GM19395 (cell line): ENCODE measurements at regions not wholly inside any gene's neighbourhood (a gene's known extent, or its start where the extent isn't known, plus 50 kb on each side); places are given as distances from the start of the nearest gene placed in this dataset.

Experiments
- ATAC-seq: cut with Tn5 transposase; IDR thresholded peaks from one replicate; pipeline ENCODE4 v1.9.1; 2021; ENCODE audit warnings: mild to moderate bottlenecking, moderate library complexity; ENCODE audit not compliant: unreplicated experiment

DNA sequence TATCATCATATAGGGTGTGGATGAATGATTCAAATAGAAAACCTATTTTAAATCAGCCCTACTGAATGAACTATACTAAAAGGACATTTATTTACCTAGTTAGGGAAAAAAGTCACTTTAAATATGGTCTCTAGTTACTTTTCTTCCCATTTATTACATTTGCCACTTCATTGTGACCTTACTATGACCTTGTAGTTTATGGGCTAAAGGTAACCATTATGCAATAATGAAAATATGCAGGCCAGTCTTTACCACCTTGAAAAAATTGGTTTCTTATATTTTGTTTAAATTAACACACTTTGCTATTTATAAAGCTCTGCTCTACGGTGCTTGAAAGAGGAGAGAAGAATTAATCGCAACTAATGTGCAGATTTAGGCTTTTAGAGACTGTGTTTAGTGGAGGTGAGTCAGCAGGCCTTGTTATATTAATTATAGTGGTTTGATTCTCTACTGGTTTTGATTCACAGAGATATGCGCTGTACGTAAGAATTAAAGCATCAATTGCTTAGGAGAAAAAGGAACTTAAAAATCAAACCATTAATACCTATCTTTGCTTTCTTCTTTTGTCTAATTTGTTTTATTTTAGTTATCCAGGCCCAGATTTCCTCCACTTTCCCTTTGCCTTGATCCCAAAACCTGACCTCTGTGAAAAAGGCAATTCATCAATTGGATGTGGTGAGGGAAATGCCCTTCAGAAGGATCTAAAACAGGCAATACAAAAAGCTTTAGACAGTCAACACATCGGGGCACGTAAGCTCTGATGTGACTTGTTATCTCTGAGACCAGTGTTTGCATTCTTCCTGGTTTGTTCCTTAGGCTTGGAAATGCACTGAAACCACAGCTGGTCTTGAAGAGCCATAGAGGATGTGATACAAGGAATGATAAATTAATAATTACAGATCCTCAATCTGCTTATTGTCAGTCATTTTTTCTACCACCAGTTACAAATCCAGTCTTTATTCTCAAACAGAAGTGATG lies 141.2 kb upstream of the HDAC9 start:
- ATAC-seq = no peak

DNA sequence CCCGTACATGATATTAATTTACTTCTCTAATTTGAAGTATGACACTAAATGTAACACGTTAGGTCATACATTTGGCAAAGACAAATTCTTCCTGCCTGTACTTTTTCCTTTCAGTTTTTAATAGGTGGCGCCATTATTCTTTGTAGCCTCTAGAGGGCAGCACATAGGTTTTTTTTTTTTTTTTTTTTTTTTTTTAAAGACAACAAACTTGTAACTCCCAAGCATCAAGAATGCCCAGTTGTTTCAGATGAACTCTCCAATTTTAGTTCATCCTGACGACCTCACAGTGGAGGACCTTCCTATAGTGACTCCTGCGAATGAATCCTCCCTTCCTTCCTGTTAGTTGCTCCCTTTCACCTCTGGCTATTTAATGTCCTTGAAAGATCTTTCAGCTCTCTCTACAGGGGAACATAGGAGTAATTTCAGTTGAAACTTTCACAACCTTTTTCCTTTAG lies 139.3 kb upstream of the HDAC9 start:
- peak; percentile 44 for ATAC-seq

DNA sequence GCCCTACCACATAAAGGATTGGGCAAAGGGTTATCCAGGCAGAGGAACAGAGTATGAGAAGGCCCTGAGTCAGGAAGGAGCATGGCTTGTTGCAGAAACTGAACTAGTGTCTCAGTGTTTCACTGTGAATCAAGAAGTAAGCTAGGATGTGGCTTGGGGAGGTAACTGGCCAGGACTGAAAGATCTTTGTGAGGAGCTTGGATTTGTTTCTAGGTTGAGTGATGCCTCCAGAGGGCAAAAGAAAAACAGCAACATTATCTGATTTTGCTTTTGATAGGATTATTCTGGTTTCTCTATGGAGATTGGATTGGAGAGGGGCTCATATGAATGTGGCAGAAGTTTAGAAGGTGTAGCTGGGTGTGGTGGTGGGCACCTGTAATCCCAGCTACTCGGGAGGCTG lies 137.9 kb upstream of the HDAC9 start:
- no peak for ATAC-seq

DNA sequence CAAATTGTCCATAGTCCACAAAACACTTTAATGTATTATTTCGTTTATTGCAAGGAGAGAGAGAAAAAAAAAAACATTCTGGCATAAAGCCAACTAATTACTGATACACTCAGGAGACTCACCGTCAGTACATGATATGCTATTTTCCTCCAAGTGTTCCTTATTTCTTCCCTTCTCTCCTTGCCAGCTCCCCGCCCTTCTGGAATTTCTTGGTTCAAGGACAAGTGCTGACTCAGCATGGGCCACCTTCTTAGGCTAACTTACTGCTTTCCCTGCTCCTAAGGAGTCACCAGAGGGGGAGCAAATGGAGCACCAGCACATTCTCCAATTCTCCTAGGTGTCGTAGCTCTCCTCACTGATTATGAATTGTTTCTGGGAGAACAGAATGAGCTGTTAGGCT lies 133.8 kb upstream of the HDAC9 start:
- ATAC-seq = no peak

DNA sequence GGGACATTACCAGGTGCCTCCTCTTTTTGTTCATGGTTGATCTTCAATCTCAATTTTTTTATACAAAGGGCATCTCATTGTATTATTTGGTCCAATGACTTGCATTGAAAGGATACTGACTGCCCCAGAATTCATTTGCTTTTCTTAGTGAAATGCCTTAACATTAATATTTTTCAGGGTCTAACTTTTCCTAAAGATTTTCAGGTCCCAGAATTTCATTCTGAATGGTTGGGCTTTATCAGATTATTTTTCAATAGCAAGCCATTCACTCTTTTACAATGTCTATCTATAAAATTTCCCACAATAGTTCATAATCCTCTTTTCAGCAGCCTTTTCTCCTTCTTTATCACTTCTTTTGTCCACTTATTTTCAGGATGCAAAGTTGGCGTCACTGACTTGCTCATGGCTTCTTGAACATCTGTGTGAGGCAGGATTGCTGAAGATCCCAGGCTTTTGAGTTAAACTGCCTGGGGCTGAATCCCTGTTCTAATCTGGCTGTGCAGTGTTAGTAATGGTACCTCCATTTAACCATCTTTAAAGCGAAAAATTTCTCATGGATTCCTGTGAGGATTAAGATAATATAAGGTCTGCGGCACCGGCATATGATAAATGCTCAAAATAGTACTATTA lies 131.7 kb upstream of the HDAC9 start:
- ATAC-seq = no peak

DNA sequence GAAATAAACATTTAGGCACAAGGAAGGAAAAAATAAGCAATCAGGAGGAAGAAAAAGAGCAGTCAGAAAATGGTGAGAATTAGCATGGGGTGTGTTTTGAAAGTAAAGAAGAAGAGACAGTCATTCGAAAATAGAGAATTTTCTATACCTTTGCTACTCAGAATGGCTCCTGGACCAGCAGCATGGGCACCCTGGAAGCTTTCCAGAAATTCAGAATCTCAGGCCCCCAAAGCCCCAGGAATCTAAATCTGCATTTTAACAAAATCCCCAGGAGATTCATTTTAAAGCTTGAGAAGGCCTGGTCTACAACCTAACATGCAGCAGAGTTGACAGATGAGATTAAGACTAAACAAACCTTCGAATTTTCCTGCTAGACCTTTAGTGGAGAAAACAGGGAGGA lies 131.2 kb upstream of the HDAC9 start:
- no peak for ATAC-seq

DNA sequence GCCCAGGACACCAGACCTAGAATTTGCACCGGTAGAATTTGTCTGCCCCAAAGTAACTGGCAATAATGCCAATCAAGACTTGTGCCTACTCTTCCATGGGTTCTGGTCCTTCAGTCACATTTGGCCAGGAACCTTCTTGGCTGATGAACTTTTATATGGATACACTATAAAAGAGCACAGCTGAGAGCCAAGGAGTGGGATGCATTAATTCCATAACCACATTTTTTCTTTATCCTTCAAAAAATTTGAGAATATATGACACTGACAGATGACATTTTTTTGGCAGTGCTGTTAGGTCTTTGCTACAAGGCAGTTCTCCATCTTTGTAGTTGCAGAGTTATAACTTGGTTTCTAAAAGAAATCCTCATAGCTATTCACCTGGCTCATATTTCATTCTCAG lies 129.2 kb upstream of the HDAC9 start:
- no peak for ATAC-seq

DNA sequence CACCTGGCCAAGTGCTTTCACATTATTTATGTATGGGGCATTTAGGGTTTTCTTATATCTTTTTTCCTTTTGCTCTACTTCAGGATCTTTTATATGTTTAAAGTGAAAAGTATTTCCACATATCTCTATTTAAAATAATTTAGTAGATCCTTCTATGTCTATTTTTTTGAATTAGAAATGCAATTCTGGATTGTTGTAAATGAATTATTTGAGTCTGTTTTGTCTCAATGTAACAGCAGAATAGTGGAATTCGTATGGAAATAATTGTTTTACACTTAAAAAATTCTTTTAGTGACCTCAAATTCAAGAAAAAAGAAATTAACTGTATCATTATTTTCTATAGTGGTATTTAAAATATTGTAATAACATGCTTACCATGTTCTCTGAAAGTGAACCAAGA lies 126.5 kb upstream of the HDAC9 start:
- no peak for ATAC-seq

DNA sequence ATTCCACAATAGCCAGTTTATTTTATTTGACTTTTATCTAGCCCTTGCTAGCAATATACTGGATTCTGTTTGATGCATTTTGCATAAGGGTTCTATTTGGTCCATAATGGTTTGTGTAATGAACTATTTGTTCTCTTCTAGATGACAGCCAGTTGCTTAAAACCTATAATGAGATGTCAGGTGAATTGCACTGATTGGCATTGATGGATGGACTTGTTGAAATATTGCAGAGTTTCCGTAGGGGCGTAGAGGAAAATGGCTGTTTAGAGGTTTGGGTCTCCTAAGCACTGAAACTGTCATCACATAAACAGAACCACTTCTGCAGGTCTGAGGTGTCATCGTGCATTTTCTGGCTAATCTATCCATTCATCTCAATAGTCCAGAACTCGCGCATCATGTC lies 124.9 kb upstream of the HDAC9 start:
- ATAC-seq = no peak

DNA sequence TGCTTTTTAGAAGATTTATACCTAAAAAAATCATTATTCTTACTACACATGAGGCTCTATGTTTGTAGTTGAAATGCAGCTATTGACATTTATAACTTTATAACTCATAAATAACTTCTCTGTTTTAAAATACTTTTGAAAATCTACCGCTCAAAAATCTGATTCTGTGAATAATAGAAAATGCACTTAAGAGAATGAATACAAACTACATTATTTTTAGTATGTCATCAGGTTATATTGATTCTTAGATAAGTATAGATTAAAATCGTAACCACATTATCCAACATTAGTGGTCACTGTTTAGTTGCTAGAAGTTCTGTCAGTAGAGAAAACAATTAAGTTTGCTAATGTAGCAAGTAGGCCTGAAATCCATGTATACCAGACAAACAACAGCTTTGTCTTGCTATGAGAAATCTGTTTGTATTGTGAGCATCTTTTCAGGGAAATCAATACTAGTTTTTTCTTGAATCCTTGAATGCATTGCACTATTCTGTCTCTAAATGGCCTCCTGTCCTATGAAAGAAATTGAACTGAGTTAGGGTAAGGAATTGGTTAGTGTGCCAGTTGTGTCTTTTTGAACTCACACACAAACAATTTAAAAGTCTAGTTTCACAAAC lies 116.5 kb upstream of the HDAC9 start:
- ATAC-seq = no peak

DNA sequence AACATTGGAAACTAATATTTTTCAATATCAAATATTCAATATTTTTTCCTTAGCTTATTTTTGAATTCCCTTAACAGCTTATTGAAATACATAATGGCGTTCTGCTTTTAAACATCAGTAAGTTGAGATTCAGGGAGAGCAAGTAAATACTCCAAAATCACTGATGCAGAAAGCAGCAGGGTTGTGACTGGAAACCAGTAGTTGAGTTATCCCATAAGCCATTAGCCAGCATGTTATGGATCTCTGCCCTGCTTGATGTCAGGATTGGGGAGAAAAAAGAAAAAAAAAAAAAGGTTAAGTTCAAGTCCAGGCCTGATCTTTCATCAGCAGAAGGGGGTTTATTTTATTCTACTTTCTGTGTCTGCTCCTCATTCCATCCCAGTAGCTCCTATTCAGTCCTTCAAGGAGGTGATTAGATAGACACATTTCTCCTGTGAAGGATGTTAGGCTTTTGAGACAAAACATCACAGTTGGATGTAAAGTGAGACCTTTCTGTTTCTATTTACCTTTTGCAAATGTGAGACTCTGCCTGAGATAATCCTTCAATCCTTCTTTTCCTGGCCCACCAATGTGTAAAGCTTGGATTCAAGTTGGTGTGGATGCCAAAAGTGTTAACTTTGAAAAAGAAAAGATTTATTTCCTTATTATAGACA lies 110.9 kb upstream of the HDAC9 start:
- ATAC-seq = no peak

DNA sequence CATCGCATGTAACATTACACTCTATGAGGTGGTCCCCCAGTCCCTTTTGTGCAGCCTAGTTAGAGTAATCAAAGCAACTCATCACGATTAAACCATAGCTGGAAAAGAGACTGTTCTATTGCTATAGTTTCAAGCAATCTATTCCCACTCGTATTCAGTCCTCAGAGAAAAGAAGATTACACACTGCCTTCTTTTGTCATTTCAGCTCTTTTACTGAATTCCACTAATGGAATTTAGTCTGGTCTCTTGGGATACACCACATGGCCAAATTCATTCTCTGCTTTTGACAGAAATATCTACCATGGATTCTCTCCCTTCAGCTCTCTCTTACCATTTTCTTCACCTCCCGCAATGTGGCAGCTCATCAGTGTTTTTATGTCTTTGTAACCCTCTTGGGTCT lies 108.9 kb upstream of the HDAC9 start:
- ATAC-seq = no peak

DNA sequence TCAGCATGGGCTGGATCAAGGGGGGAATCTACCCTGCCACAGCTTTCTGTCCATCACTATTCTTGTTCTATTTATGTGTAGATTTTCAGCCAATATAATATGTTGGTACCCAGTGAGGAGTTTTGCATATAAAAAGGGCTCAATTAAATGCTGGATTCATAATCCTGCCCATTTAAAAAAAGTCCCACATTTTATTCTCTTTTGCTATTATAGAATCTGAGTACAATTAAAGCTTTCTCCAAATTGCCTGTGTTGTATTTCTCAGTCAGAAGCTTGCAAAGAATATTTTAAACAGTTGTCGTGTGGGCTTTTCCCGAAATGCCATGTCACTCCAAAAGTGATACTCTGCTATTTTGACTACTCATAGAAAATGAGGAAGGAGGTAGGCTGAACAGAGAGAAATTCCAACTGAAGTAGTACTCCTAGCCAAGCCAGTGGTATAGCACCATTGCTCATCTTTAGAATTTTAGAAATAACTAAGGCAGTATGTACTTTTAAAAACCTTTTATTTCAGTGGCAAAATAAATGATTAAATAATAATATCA lies 108.3 kb upstream of the HDAC9 start:
- ATAC-seq = no peak

DNA sequence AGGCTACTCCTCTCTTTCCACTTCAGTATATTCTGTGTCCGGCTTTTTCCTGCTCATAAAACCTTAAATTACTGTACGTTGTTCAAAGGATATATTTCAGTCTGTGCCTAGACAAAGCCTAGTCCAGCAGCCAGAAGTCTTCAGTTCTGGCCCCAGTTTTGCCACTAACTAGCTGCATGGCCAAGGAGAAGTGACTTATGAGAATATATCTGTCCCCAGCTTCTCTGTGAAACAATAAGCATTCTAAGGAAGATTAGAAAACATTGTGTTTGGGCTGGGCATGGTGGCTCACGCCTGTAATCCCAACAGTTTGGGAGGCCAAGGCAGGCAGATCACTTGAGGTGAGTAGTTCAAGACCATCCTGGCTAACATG lies 105.0 kb upstream of the HDAC9 start:
- peak; percentile 54 for ATAC-seq

DNA sequence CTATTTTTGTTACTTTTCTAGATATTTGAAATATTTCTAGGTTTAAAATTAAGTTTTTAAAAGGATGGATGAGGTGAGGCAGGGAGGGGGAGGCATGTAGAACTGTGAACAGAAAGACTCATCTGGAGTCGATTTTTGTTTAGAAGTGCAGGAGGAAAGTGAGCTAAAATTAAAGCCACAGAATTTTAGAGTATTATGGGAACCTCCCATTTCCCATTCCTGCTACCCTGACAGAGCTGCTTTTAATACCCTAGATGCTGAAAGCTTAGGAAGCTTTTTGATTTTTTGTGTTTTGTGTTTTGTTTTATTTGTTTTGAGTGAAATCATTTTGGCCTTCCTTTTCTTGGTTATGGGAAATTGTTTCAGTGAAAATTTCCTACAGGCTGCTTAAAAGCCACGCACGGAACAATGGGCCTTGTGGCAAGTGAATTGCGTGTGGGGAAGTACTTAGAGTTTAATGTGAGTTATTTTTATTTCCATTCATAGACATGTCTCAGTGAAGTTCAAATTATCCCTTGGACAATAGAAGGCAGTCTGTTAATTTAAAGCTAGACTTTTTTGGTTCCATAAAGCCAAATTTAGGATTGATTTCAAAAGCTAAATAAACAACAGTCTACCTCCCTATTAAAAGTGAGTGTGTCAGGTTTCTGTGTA lies 102.0 kb upstream of the HDAC9 start:
- ATAC-seq = no peak

DNA sequence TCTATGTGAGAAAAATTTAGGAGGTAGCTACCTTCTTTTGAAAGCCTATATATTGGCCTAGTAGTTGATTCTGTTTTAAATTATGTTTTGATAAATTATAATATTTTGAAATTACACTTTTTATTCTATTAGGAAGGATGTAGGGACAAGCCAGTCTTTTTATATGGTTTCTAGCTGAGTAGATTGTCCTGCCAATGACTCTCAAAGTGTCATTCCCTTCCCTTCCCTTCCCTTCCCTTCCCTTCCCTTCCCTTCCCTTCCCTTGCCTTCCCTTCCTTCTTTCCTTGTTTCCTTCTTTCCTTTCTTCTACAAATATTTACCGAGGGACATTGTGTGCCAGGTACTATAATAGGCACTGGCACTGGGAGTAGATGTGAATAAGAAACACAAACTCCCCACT lies 99.7 kb upstream of the HDAC9 start:
- no peak for ATAC-seq

DNA sequence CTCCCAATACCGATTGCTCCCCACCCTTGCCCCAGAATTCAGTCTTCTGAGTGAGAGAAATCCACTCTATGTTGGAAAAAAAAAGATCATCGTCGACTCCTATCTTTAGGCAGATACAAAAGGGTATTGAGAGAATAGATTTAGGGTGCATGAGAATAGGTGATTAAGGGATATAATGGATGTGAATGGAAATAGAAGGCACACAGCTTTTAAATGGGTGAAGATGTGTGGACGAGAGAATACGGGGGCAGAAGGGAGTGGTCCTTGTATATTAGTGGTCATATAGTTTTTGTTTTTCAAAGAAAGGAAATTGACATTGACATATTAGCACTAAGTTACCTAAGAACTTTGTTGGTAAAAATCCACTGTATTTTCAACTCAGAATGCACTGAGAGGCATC lies 98.6 kb upstream of the HDAC9 start:
- ATAC-seq = no peak

DNA sequence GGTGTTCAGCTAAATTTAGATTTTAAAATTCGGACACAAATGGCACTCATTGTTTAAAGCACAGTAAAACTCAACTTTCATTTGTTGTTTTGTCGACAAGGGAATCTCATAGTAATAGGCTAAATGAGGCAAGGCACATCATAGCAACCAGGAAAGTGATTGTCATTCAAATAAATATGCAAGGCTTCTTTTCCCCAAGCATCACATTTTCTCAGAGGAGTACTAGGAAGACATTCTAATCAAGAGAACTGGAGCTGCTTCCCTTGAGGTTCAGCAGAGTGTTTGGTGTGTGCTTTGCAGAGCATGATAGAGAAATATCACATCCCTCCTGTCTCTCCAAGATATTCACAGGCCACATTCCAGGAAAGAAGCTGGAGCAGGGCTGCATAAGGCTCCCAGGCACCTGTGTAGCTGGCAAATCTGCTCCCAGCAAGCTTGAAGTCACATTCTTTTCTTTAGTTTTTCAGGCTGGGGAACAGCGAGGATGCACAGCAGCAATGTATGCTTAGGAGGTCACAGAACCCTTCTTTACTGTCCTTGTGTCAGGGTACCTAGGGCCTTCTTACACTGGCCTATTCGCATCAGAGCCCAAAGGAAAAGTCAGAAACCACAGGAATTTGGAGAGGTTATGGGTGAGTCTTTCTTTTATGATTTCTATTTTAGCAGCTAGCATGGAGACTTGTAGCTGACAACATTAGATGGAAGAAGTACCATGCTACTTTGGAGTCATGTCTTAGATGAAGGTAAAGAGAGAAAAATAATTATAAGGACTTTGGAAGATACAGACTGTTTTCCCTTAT lies 95.9 kb upstream of the HDAC9 start:
- no peak for ATAC-seq

DNA sequence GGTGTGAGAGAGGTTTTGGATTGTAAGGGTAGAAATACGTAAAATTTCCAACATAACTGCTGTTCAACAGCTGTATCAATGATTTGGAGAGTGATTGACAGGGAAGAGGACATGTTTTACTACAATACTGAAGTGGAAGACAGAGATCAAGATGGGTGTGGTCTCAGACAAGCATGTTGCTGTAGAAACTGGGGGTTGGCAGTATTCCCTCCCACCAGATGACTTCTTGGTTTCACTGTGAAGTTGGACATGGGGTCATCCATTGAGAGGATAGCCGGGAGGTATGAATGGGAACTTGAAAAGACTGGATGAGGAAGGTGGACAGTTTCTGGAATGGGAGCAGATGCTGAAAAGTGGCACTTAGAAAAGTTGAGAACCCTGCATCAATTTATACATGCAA lies 95.3 kb upstream of the HDAC9 start:
- ATAC-seq = no peak

DNA sequence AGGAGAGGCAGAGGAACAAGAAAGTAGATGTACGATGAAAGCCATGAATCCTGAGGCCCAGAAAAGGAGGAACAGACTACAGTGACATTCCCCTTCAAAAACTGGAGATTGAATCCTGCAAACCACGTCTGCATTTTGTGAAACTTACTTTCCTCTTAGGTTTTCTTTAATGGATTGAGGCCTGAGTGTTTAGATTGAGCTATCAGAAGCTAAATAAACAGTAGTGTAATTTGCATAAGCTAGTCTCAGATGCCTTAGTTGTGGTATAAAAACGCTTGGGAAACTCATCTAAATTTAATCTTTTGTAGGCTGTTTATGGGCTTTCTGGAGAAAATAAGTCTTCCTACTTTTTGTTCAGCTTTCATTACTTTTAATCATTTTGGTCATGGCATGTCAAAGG lies 94.8 kb upstream of the HDAC9 start:
- ATAC-seq = no peak
